Hepatocyte (in vitro differentiated cells): ENCODE measurements at regions not wholly inside any gene's neighbourhood (a gene's known extent, or its start where the extent isn't known, plus 50 kb on each side); places are given as distances from the start of the nearest gene placed in this dataset.
A peak's percentile ranks its signal among the peaks of the same experiment; 100 is the strongest.

Experiments
- DNase-seq: peaks from one replicate; pipeline ENCODE4 v3.0.0-alpha.2; 2016; ENCODE audit warnings: low spot score
- H2AFZ ChIP-seq: fragments of 200-600 bp; sonication (generic); 2 replicates; pipeline ENCODE4 v1.6.0; 2016; ENCODE audit warnings: antibody characterized with exemption, mild to moderate bottlenecking
- H3K27ac ChIP-seq: fragments of 200-600 bp; sonication (generic); 2 replicates; pipeline ENCODE4 v1.5.1; 2016; ENCODE audit warnings: mild to moderate bottlenecking
- H3K27me3 ChIP-seq: fragments of 200-600 bp; sonication (generic); 2 replicates; pipeline ENCODE4 v1.6.1; 2016
- H3K36me3 ChIP-seq: fragments of 200-600 bp; sonication (generic); replicated peaks from 2 replicates; pipeline ENCODE4 v1.5.1; 2016; ENCODE audit warnings: low read depth; ENCODE audit not compliant: insufficient read depth
- H3K4me1 ChIP-seq: fragments of 200-600 bp; sonication (generic); 2 replicates; pipeline ENCODE4 v1.5.1; 2016; ENCODE audit warnings: mild to moderate bottlenecking, moderate library complexity; ENCODE audit not compliant: insufficient read depth
- H3K4me2 ChIP-seq: fragments of 200-600 bp; sonication (generic); 2 replicates; pipeline ENCODE4 v1.6.0; 2016
- H3K4me3 ChIP-seq: fragments of 200-600 bp; sonication (generic); 2 replicates; pipeline ENCODE4 v1.5.1; 2016; ENCODE audit warnings: mild to moderate bottlenecking
- H3K79me2 ChIP-seq: fragments of 200-600 bp; sonication (generic); 2 replicates; pipeline ENCODE4 v1.6.0; 2017; ENCODE audit warnings: mild to moderate bottlenecking
- H3K9me2 ChIP-seq: fragments of 200-600 bp; sonication (generic); replicated peaks from 2 replicates; pipeline ENCODE4 v1.6.0; 2017; ENCODE audit warnings: mild to moderate bottlenecking; ENCODE audit not compliant: insufficient read depth
- H3K9me3 ChIP-seq: fragments of 200-600 bp; sonication (generic); 2 replicates; pipeline ENCODE4 v1.5.1; 2016; ENCODE audit warnings: low read depth, mild to moderate bottlenecking
- H4K20me1 ChIP-seq: fragments of 200-600 bp; sonication (generic); 2 replicates; pipeline ENCODE4 v1.6.0; 2016; ENCODE audit warnings: mild to moderate bottlenecking; ENCODE audit not compliant: insufficient read depth, poor library complexity, severe bottlenecking
- CTCF ChIP-seq: fragments of 200-600 bp; sonication (generic); IDR thresholded peaks from 2 replicates; pipeline ENCODE4 v1.5.1; 2016; ENCODE audit warnings: antibody characterized with exemption, mild to moderate bottlenecking; ENCODE audit not compliant: poor library complexity
- EZH2 ChIP-seq: fragments of 200-600 bp; sonication (generic); IDR thresholded peaks from 2 replicates; pipeline ENCODE4 v1.6.1; 2016; ENCODE audit warnings: antibody characterized with exemption, mild to moderate bottlenecking, borderline replicate concordance
- EZH2phosphoT487 ChIP-seq: fragments of 200-600 bp; sonication (generic); IDR thresholded peaks from one replicate; pipeline ENCODE4 v1.6.1; 2018; ENCODE audit warnings: antibody characterized with exemption, mild to moderate bottlenecking, low read depth, moderate library complexity; ENCODE audit not compliant: unreplicated experiment, severe bottlenecking
- WGBS: methylation state at CpG from one replicate; pipeline ENCODE4 v1.1.6; 2016; ENCODE audit warnings: low lambda C conversion rate; ENCODE audit errors: missing lambda C conversion rate; 5-methylcytosine and 5-hydroxymethylcytosine counted together

- H3K9me2 ChIP-seq, result no peaks in the 10 kb centered on the region
- no peaks in the 10 kb centered on the region for H3K36me3 ChIP-seq
- H3K4me2 ChIP-seq, result no peak overlapping the region
- H3K4me3 ChIP-seq, result no peak overlapping the region
- H3K27me3 ChIP-seq, result no peaks in the 10 kb centered on the region
- H2AFZ ChIP-seq, result no peak overlapping the region
- H3K27ac ChIP-seq, result no peak overlapping the region
- DNase-seq, result no peak
- no peak for TF ChIP-seq EZH2
- TF ChIP-seq EZH2phosphoT487, result no peak
- TF ChIP-seq CTCF, result no peak
- H3K79me2 ChIP-seq, result no peaks in the 10 kb centered on the region
- H4K20me1 ChIP-seq, result no peaks in the 10 kb centered on the region
- no peaks in the 10 kb centered on the region for H3K9me3 ChIP-seq
- H3K4me1 ChIP-seq, result no peaks in the 10 kb centered on the region
- WGBS, result 44% methylated on average over 1 of the region's 1 CpG
Observed at GRCh38 chr16:52869243-52869642, 183.5 kb downstream of the CHD9NB start.

GRCh38 chr16:52863000-52863399 is 189.7 kb downstream of the CHD9NB start:
- Histone ChIP-seq H4K20me1 (no peaks in the 10 kb centered on the region), H3K27me3 (no peaks in the 10 kb centered on the region), H3K9me2 (no peaks in the 10 kb centered on the region), H3K27ac (no peak overlapping the region), H3K4me3 (no peak overlapping the region), H3K79me2 (no peaks in the 10 kb centered on the region), H2AFZ (no peak overlapping the region), H3K4me1 (no peaks in the 10 kb centered on the region), H3K9me3 (no peaks in the 10 kb centered on the region), H3K36me3 (no peaks in the 10 kb centered on the region), H3K4me2 (no peak overlapping the region)
- WGBS, result 90% methylated on average over 4 of the region's 4 CpGs
- DNase-seq, result no peak
- TF ChIP-seq EZH2 (no peak), EZH2phosphoT487 (no peak), CTCF (no peak)

- no peaks in the 10 kb centered on the region for H4K20me1 ChIP-seq
- H3K4me3 ChIP-seq, result no peak overlapping the region
- WGBS, result 28% methylated on average over 7 of the region's 7 CpGs
- H3K4me2 ChIP-seq, result no peak overlapping the region
- TF ChIP-seq EZH2phosphoT487 (no peak), CTCF (peak; percentile 64)
- H3K9me3 ChIP-seq, result no peaks in the 10 kb centered on the region
- H3K27ac ChIP-seq, result no peak overlapping the region
- H3K27me3 ChIP-seq, result no peaks in the 10 kb centered on the region
- H3K9me2 ChIP-seq, result no peaks in the 10 kb centered on the region
- no peak overlapping the region for H2AFZ ChIP-seq
- H3K79me2 ChIP-seq, result no peaks in the 10 kb centered on the region
- DNase-seq, result peak; percentile 63
- no peaks in the 10 kb centered on the region for H3K4me1 ChIP-seq
- H3K36me3 ChIP-seq, result no peaks in the 10 kb centered on the region
Observed at GRCh38 chr16:52861614-52862022, 191.1 kb downstream of the CHD9NB start.

GRCh38 chr16:52855463-52855862 is 197.2 kb downstream of the CHD9NB start:
- no peak overlapping the region for H3K4me2 ChIP-seq
- no peaks in the 10 kb centered on the region for H3K9me2 ChIP-seq
- no peaks in the 10 kb centered on the region for H4K20me1 ChIP-seq
- TF ChIP-seq EZH2 (no peak), EZH2phosphoT487 (no peak), CTCF (no peak)
- H3K4me3 ChIP-seq, result no peak overlapping the region
- H3K36me3 ChIP-seq, result no peaks in the 10 kb centered on the region
- H3K79me2 ChIP-seq, result no peaks in the 10 kb centered on the region
- no peak overlapping the region for H3K27ac ChIP-seq
- no peak for DNase-seq
- no peaks in the 10 kb centered on the region for H3K9me3 ChIP-seq
- no peaks in the 10 kb centered on the region for H3K27me3 ChIP-seq
- no peaks in the 10 kb centered on the region for H3K4me1 ChIP-seq
- no peak overlapping the region for H2AFZ ChIP-seq
